ENCODE measurements at regions not wholly inside any gene's neighbourhood (a gene's known extent, or its start where the extent isn't known, plus 50 kb on each side); places are given as distances from the start of the nearest gene placed in this dataset.

DNA sequence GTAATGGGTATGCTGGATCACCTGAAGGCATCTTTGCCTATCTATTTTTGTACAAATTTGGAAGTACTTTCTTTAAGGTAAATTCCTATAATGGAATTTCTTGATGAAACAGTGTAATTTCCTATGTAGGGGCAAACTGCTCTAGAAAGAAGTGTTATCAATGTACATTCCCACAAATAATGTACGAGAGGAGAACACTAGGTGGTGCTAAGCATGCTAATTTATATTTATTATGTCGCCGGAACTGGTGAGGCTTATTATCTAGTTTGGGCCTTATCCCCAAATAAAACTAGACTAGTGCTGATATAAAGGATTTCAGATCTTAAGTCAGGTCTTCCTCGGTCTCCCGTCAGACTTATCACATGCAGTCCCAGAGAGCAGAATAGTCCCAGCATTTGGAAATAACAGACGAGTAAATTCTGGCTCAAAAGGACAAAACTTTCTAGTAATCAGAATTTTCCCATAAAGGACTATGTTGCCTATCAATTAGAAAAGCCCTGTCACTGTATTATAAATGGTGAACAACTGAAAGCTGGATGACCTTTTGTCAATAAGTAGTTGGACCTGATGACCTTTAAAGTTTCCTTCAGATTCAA, 86.9 kb upstream of the RBBP8 start:
- no peak for DNase-seq (ENCODE audit: low read depth, low spot score)

DNA sequence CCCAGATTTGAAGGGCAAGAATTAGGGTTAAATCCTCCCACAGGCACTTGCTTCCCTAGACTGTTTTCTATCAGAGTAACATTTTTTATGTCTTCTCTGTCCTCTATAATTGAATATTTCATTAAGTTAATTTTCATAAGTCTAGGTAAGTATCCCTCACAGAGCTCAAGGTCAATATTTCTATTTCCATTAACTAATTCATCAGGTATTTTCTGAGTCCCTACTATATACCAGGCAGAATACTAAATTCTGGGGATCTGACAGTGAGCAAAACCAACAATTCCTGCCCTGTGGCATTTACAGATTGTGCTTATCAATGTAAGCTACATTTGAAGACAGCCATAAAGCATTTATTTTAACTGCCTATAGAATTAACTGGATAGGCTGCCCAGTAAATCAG, 86.4 kb upstream of the RBBP8 start:
- no peak for DNase-seq (ENCODE audit: low read depth, low spot score)

GRCh38 chr18:22847392-22847791, 85.7 kb upstream of the RBBP8 start:
- no peak for DNase-seq (ENCODE audit: low read depth, low spot score)

DNA sequence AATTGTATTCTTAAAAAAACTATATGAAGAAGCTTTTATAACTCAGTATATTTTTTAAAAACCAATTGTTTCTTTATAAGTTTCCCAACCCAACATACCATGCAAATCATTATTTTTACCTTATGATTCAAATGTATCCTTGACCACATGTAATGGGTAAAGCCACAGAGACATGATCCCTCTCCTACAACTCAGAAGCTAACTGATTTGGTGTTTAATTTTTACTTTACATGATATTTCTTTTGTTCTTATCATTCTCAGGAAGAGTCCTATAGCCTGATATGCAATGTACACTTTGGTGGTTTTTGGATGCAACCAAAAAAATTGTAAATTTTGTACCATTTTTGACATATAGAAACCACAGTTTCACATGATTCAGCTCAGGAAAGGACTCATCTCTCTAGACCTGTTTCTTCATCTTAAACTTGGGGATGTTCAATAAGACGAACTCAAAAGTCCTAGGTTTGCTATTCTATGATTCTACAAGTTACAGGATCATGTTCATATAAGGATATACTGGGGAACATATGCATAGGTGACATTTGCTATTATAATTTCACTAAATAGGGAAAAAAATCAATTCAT, 85.2 kb upstream of the RBBP8 start:
- no peak for DNase-seq (ENCODE audit: low read depth, low spot score)

- no peak for DNase-seq (ENCODE audit: low read depth, low spot score)
Measured at GRCh38 chr18:22848615-22849014, 84.5 kb upstream of the RBBP8 start.

- no peak for DNase-seq (ENCODE audit: low read depth, low spot score)
Measured at GRCh38 chr18:22856870-22857269, 76.3 kb upstream of the RBBP8 start.

- no peak for DNase-seq (ENCODE audit: low read depth, low spot score)
Measured at GRCh38 chr18:22858121-22858520, 75.0 kb upstream of the RBBP8 start.

DNA sequence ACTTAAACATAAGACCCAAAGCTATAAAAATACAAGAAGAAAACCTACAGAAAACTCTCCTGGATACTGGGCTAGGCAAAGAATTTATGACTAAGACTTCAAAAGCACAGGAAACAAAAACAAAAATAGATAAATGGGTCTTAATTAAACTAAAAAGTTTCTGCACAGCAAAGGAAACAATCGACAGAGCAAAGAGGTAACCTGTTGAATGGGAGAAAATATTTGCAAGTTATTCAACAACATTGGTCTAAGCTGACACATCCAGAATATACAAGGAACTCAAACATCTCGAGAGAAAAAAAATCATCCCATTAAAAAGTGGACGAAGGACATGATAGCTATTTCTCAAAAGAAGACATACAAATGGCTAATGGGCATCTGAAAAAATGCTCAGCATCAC, 72.3 kb upstream of the RBBP8 start:
- no peak for DNase-seq (ENCODE audit: low read depth, low spot score)

- no peak for DNase-seq (ENCODE audit: low read depth, low spot score)
Measured at GRCh38 chr18:22865354-22866116, 67.6 kb upstream of the RBBP8 start.

DNA sequence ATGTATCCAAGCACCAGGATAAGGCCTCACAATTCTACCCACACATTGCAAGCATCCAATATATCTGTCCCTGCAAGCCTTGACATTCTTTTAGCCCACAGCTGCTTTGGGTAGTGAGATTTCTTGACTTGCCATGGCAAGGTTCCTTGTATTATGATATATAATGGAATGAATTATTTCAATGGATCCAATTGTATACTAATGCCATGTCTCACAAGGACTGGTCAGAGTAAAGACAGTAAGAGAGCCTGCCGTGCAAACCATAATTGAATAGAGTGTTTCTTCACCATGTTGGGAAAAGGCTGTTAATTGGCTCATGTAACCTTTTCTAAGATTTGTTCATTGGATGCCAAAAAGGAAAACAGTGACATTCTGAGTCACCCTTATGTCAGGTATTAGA, 64.3 kb upstream of the RBBP8 start:
- no peak for DNase-seq (ENCODE audit: low read depth, low spot score)

DNA sequence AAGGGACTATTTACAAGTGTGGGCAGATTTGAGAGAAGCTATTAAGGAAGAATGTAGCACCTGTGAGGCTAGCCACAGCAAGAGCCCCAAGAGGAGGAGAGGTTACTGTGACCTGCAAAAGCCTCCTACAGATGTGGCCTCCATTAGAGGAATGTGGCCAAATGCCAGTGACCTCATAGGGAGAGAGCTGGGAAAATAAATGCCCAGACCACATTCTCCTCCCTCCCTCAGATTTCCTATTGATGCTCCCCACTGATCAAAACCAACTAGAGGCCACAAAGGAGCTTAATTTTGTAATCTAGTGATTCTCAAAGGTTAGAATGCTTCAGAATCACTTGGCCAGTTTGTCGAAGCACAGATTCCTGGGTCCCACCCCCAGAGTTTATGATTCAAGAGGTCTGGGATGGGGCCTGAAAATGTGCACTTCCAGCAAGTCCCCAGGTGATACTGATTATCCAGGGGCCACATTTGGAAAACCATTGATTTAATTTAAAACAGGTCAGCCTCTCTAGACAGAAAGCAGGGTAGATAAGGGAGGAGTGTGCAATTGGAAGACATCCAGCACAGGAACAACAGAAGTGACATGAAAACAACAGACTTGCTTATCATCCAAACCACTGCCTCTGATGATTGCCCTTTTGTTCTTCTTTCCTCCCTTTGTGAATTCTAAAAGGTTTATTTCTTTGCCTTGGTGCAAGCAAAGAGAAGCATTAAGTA, 61.2 kb upstream of the RBBP8 start:
- no peak for DNase-seq (ENCODE audit: low read depth, low spot score)

DNA sequence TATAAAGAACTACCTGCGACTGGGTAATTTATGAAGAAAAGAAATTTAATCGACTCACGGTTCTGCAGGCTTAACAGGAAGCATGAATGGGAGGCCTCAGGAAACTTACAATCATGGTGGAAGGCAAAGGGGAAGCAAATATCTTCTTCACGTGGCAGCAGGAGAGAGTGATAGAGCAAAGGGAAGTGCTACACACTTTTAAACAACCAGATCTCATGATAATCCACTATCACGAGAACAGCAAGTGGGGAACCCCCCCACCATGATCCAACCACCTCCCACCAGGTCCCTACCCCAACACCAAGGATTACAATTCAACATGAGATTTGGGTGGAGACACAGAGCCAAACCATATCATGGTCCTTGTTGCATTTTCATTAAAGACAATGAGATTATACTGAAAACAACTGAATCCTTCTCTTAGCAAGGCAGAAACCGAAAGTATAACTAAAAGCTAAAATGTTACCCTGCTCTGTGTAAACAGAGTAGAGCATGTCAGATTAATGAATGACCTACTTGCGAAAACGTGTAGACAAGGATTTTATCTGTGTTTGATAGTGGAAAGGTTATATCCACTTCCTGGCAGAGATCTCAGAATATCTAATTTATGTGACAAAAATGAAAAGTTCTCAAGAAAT, 60.1 kb upstream of the RBBP8 start:
- DNase-seq (ENCODE audit: low read depth, low spot score) = no peak

- DNase-seq (ENCODE audit: low read depth, low spot score) = no peak
Measured at GRCh38 chr18:22879293-22879692, 53.8 kb upstream of the RBBP8 start.

GRCh38 chr18:22882084-22882483, 51.0 kb upstream of the RBBP8 start:
- no peak for DNase-seq (ENCODE audit: low read depth, low spot score)

- no peak for DNase-seq (ENCODE audit: low read depth, low spot score)
Measured at GRCh38 chr18:22883179-22883578, 49.9 kb upstream of the RBBP8 start.

All from pulmonary artery endothelial cell (primary cell).